ENCODE measurements at regions not wholly inside any gene's neighbourhood (a gene's known extent, or its start where the extent isn't known, plus 50 kb on each side); places are given as distances from the start of the nearest gene placed in this dataset.

DNA sequence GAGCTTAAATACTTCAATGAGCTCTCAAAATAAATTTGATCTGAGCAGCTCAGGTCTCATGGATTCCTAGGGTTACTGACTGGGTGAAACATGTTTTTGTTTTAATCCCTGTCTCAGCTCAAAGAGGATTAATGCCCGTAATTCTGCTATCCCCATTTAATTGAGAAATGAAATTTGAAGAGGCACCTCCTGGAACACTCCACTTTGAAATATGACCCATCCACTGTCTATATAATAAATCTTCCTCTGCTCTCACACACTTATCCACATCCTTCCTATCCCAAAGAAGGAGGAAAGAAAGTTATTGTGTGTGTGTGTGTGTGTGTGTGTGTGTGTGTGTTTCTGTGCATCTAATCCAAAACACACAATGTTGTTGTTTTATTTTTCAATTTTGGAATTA, 2082.4 kb upstream of the PIK3C3 start:
- POLR2A ChIA-PET = no interaction called here

More for the DNA sequence above, 2082.4 kb upstream of the PIK3C3 start:
- no TSS peak for BruUV-seq (replicated peaks)
- DNase-seq (ENCODE audit: low read depth, low spot score) (no peak), FAIRE-seq (no peak), ATAC-seq (no peak)
- Histone ChIP-seq H3K9me3 (replicated peaks; ENCODE audit: control insufficient read depth, insufficient read depth, low read length) (no peaks in the 10 kb centered on the region), H3K4me3 (no peak overlapping the region), H3K79me2 (ENCODE audit: control insufficient read depth, insufficient read depth, low read length) (no peaks in the 10 kb centered on the region), H3K9ac (ENCODE audit: control insufficient read depth, insufficient read depth, low read length) (no peak overlapping the region), H3K27me3 (replicated peaks in 1 of 2; ENCODE audit: control insufficient read depth in 2 of 2, insufficient read depth in 2 of 2, low read length in 1 of 2) (no peaks in the 10 kb centered on the region), H2AFZ (ENCODE audit: control insufficient read depth, low read depth, low read length) (no peak overlapping the region), H4K20me1 (ENCODE audit: control insufficient read depth, insufficient read depth) (no peaks in the 10 kb centered on the region), H3K4me2 (ENCODE audit: control insufficient read depth, insufficient read depth) (no peak overlapping the region), H3K4me1 (ENCODE audit: control insufficient read depth, insufficient read depth, low read length) (no peaks in the 10 kb centered on the region), H3K36me3 (ENCODE audit: control insufficient read depth in 2 of 2, insufficient read depth in 2 of 2, low read length in 1 of 2) (no peaks in the 10 kb centered on the region), H3K27ac (ENCODE audit: control insufficient read depth, insufficient read depth) (no peak overlapping the region)
- ChIA-PET CTCF (interaction anchor here (1.9 kb wide), 1 partner anchor 12 kb away, joined by 7 read pairs; no protein-coding TSS in a partner anchor), SMC1A (ENCODE audit: uncharacterized antibody, unreplicated experiment) (no interaction called here), RAD21 (ENCODE audit: unreplicated experiment) (interaction anchor here (0.7 kb wide), 1 partner anchor 95 kb away, joined by 3 read pairs; no protein-coding TSS in a partner anchor)
- intact Hi-C loops (cut with micrococcal nuclease; ENCODE audit: unreplicated experiment) (no loop called here), in situ Hi-C loops (cut with MboI) (no loop called here)
- 0% methylated on average over 1 of the region's 1 CpG for WGBS (ENCODE audit: insufficient coverage, insufficient replicate concordance, low lambda C conversion rate, missing lambda C conversion rate)
- TF ChIP-seq, protein P1, sequence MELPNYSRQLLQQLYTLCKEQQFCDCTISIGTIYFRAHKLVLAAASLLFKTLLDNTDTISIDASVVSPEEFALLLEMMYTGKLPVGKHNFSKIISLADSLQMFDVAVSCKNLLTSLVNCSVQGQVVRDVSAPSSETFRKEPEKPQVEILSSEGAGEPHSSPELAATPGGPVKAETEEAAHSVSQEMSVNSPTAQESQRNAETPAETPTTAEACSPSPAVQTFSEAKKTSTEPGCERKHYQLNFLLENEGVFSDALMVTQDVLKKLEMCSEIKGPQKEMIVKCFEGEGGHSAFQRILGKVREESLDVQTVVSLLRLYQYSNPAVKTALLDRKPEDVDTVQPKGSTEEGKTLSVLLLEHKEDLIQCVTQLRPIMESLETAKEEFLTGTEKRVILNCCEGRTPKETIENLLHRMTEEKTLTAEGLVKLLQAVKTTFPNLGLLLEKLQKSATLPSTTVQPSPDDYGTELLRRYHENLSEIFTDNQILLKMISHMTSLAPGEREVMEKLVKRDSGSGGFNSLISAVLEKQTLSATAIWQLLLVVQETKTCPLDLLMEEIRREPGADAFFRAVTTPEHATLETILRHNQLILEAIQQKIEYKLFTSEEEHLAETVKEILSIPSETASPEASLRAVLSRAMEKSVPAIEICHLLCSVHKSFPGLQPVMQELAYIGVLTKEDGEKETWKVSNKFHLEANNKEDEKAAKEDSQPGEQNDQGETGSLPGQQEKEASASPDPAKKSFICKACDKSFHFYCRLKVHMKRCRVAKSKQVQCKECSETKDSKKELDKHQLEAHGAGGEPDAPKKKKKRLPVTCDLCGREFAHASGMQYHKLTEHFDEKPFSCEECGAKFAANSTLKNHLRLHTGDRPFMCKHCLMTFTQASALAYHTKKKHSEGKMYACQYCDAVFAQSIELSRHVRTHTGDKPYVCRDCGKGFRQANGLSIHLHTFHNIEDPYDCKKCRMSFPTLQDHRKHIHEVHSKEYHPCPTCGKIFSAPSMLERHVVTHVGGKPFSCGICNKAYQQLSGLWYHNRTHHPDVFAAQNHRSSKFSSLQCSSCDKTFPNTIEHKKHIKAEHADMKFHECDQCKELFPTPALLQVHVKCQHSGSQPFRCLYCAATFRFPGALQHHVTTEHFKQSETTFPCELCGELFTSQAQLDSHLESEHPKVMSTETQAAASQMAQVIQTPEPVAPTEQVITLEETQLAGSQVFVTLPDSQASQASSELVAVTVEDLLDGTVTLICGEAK (IDR thresholded peaks at IDR 0.05; ENCODE audit: borderline replicate concordance) = no peak
- no peak for TF ChIP-seq SMAD1 (IDR thresholded peaks at IDR 0.05; ENCODE audit: low read depth, partially characterized antibody)

Measured in GM12878 (cell line).